HepG2 (cell line): ENCODE measurements at regions not wholly inside any gene's neighbourhood (a gene's known extent, or its start where the extent isn't known, plus 50 kb on each side); places are given as distances from the start of the nearest gene placed in this dataset.

Experiments used
- ARID4A ChIP-seq: sonication (generic); formaldehyde crosslinking; IDR thresholded peaks from 2 replicates; pipeline ENCODE4 v1.5.0; 2020; ENCODE audit warnings: mild to moderate bottlenecking, missing genetic modification reagents, borderline replicate concordance
- HMGXB3 ChIP-seq: sonication (generic); formaldehyde crosslinking; IDR thresholded peaks from 2 replicates; pipeline ENCODE4 v1.4.0; 2020; ENCODE audit warnings: missing genetic modification reagents, borderline replicate concordance
- ZBTB38 ChIP-seq: sonication (generic); formaldehyde crosslinking; IDR thresholded peaks from 2 replicates; pipeline ENCODE4 v1.5.1; 2020; ENCODE audit warnings: mild to moderate bottlenecking, missing genetic modification reagents
- ZFY ChIP-seq: sonication (generic); formaldehyde crosslinking; IDR thresholded peaks from 2 replicates; pipeline ENCODE4 v1.4.0; 2020; ENCODE audit warnings: missing genetic modification reagents
- ZNF260 ChIP-seq: sonication (generic); formaldehyde crosslinking; IDR thresholded peaks from 2 replicates; pipeline ENCODE4 v1.4.0; 2020; ENCODE audit warnings: missing genetic modification reagents, low read depth, mild to moderate bottlenecking, borderline replicate concordance
- ZNF276 ChIP-seq: sonication (generic); formaldehyde crosslinking; IDR thresholded peaks from 2 replicates; pipeline ENCODE4 v1.4.0; 2020; ENCODE audit warnings: mild to moderate bottlenecking, low read depth, missing genetic modification reagents
- ZNF318 ChIP-seq: sonication (generic); formaldehyde crosslinking; IDR thresholded peaks from 2 replicates; pipeline ENCODE4 v1.4.0; 2020; ENCODE audit warnings: mild to moderate bottlenecking, missing genetic modification reagents
- ZNF337 ChIP-seq: sonication (generic); formaldehyde crosslinking; IDR thresholded peaks from 2 replicates; pipeline ENCODE4 v1.5.1; 2020; ENCODE audit warnings: missing genetic modification reagents, low read depth, mild to moderate bottlenecking, borderline replicate concordance
- ZNF766 ChIP-seq: sonication (generic); formaldehyde crosslinking; IDR thresholded peaks from 2 replicates; pipeline ENCODE4 v1.5.0; 2020; ENCODE audit warnings: missing genetic modification reagents, borderline replicate concordance

- TF ChIP-seq ARID4A (CRISPR knock-in tag) (no peak), ZBTB38 (no peak), ZNF276 (no peak), ZNF260 (CRISPR knock-in tag) (no peak), ZNF337 (no peak), HMGXB3 (CRISPR knock-in tag) (no peak), ZNF318 (no peak), ZFY (CRISPR knock-in tag) (no peak), ZNF766 (CRISPR knock-in tag) (no peak)
Observed at GRCh38 chr5:29370248-29370647, 1823.2 kb upstream of the CDH6 start (continued).
